Stomach (tissue), 4 donors: ENCODE measurements at regions not wholly inside any gene's neighbourhood (a gene's known extent, or its start where the extent isn't known, plus 50 kb on each side); places are given as distances from the start of the nearest gene placed in this dataset.

Experiments
- EP300 ChIP-seq: sonication (generic); formaldehyde crosslinking; IDR thresholded peaks from one replicate; pipeline ENCODE4 v1.6.1; 2017; ENCODE audit warnings: antibody characterized with exemption
- POLR2AphosphoS5 ChIP-seq, 3 donors: sonication (generic); formaldehyde crosslinking; IDR thresholded peaks; one replicate each; pipeline ENCODE4 v1.6.1; 2016; ENCODE audit warnings: antibody characterized with exemption in 3 of 3
- TF ChIP-seq, protein P1 (sequence below), 7 experiments: fragments of 450-650 bp in 4 of 7; fragments of 200-600 bp in 3 of 7; sonication (generic) in 3 of 7; IDR thresholded peaks; one replicate each; pipeline ENCODE4 v1.5.1; 2016 to 2019; ENCODE audit warnings: antibody characterized with exemption in 7 of 7, control low read depth in 2 of 7, mild to moderate bottlenecking in 1 of 7

DNA sequence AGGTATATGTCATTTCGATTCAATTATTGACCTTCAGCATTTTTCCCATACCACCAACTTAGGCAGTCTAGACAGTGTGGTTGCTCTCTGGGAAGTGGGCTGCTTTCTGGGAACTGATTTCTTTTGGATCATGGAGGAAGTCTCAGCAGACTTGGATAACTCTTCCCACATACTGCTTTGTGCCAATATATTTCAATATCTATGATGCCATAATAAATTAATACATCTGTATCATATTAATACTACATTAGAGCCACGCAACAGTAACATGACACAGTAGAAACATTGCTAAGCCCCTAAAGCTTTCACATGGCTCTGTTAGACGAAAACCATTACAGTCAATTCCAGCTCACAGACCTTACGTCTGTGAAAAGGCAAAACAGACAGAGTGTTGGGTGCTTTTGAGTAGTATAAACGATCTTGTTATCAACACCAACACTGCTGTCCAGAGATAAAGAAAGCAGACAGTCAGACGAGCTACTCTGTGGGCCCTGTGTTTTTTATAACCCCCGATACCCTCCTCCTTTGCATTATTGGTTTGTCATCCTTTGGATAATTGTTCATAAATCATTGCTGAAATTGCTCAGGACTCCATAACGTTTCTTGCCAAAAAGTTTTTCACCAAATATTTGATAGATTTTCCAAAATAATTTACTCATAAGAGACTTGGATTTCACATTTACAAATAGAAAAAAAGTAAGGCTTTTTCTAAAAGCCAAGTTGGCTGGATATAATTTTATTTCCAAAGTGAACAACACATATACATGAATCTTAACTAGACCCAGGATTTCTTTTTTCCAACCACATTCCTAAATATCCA is 439.7 kb downstream of the ADAMTS20 start:
- no peak for TF ChIP-seq POLR2AphosphoS5 (IDR thresholded peaks at IDR 0.05)
- TF ChIP-seq, protein P1, sequence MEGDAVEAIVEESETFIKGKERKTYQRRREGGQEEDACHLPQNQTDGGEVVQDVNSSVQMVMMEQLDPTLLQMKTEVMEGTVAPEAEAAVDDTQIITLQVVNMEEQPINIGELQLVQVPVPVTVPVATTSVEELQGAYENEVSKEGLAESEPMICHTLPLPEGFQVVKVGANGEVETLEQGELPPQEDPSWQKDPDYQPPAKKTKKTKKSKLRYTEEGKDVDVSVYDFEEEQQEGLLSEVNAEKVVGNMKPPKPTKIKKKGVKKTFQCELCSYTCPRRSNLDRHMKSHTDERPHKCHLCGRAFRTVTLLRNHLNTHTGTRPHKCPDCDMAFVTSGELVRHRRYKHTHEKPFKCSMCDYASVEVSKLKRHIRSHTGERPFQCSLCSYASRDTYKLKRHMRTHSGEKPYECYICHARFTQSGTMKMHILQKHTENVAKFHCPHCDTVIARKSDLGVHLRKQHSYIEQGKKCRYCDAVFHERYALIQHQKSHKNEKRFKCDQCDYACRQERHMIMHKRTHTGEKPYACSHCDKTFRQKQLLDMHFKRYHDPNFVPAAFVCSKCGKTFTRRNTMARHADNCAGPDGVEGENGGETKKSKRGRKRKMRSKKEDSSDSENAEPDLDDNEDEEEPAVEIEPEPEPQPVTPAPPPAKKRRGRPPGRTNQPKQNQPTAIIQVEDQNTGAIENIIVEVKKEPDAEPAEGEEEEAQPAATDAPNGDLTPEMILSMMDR (IDR thresholded peaks at IDR 0.05): no peak
- TF ChIP-seq EP300: no peak
